K562 (cell line): ENCODE measurements at regions not wholly inside any gene's neighbourhood (a gene's known extent, or its start where the extent isn't known, plus 50 kb on each side); places are given as distances from the start of the nearest gene placed in this dataset.

Experiments used
- ATAC-seq: fragments of 200-7000 bp; cut with Tn5 transposase; 3 replicates; pipeline ENCODE4 v1.9.1; 2020; ENCODE audit warnings: moderate library complexity
- BruUV-seq: library from RNA; stranded (reverse); fragments of 400-500 nt; replicated peaks from 2 replicates; lab custom pipeline; 2021; lab: Mats Ljungman, UMichigan
- CTCF ChIA-PET: fragments of 300-600 bp; formaldehyde crosslinking; extraction: SDS; loops from one replicate; lab custom pipeline; 2021; ENCODE audit warnings: low intra/inter-chr PET ratio; lab: Yijun Ruan, JAX
- POLR2A ChIA-PET: fragments of 300-600, 350-650 bp; sonication (Branson Sonifier 250); formaldehyde crosslinking; extraction: SDS; loops from one replicate; lab custom pipeline; 2021; ENCODE audit warnings: antibody characterized with exemption, inconsistent platforms; lab: Yijun Ruan, JAX
- DNase-seq, 4 experiments: peaks; one replicate each; pipeline versions ENCODE4 v3.0.0 to v3.0.0-alpha.2; 2011 to 2018; ENCODE audit warnings: low spot score in 3 of 4, mixed read lengths in 3 of 4; ENCODE audit errors: extremely low read depth in 1 of 4
- FAIRE-seq: peaks from 2 replicates; lab custom pipeline; 2011; peaks lifted over from hg19 to GRCh38; lab: Jason Lieb, UNC
- H2AFZ ChIP-seq: 2 replicates; pipeline ENCODE4 v1.6.0; 2011; ENCODE audit warnings: low read depth, low read length, control low read depth, inconsistent platforms
- H3K27ac ChIP-seq: fragments of 200-600 bp; 3 replicates; pipeline ENCODE4 v1.8.0; 2011; ENCODE audit warnings: low read depth, mild to moderate bottlenecking, control low read depth, inconsistent platforms, low read length, moderate library complexity, mixed read lengths; ENCODE audit errors: extremely low read depth
- H3K27me3 ChIP-seq, 2 experiments: fragments of 300-600 bp in 1 of 2; 2 replicates in 1 of 2; 3 replicates in 1 of 2; pipeline versions ENCODE4 v1.6.0 to v1.8.0; 2011; ENCODE audit warnings: inconsistent platforms in 2 of 2, low read length in 2 of 2, mild to moderate bottlenecking in 1 of 2, mixed read lengths in 1 of 2, moderate library complexity in 1 of 2; ENCODE audit not compliant: control insufficient read depth in 2 of 2, insufficient read depth in 2 of 2
- H3K36me3 ChIP-seq: fragments of 300-600 bp; 3 replicates; pipeline ENCODE4 v1.8.0; 2011; ENCODE audit warnings: mild to moderate bottlenecking, low read length, inconsistent platforms; ENCODE audit not compliant: control insufficient read depth, insufficient read depth
- H3K4me1 ChIP-seq, 2 experiments: fragments of 200-600 bp in 1 of 2; replicated peaks in 1 of 2; 2 replicates in 1 of 2; 3 replicates in 1 of 2; pipeline versions ENCODE4 v1.5.1 to v1.8.0; 2011; ENCODE audit warnings: inconsistent platforms in 2 of 2, low read length in 2 of 2, mild to moderate bottlenecking in 1 of 2, mixed read lengths in 1 of 2, moderate library complexity in 1 of 2; ENCODE audit not compliant: control insufficient read depth in 2 of 2, insufficient read depth in 2 of 2
- H3K4me2 ChIP-seq: 2 replicates; pipeline ENCODE4 v1.6.1; 2011; ENCODE audit warnings: low read length, control low read depth, inconsistent platforms, mixed read lengths; ENCODE audit not compliant: insufficient read depth
- H3K4me3 ChIP-seq: fragments of 200-600 bp; sonication (generic), shearing (Covaris generic); 2 replicates; pipeline ENCODE4 v1.5.1; 2016; ENCODE audit warnings: control low read depth, inconsistent platforms
- H3K79me2 ChIP-seq: fragments of 200-600 bp; 3 replicates; pipeline ENCODE4 v1.8.0; 2011; ENCODE audit warnings: low read length, inconsistent platforms; ENCODE audit not compliant: control insufficient read depth, insufficient read depth
- H3K9ac ChIP-seq, 2 experiments: 2 replicates each; pipeline versions ENCODE4 v1.6.0 to v1.6.1; 2011; ENCODE audit warnings: low read depth in 2 of 2, low read length in 2 of 2, control low read depth in 1 of 2, inconsistent platforms in 1 of 2, mild to moderate bottlenecking in 1 of 2, mixed read lengths in 1 of 2; ENCODE audit not compliant: insufficient read depth in 1 of 2
- H3K9me1 ChIP-seq: one replicate; pipeline ENCODE4 v1.6.0; 2011; ENCODE audit warnings: inconsistent platforms, mild to moderate bottlenecking, low read length, moderate library complexity; ENCODE audit not compliant: control insufficient read depth, insufficient read depth
- H3K9me3 ChIP-seq: replicated peaks from 2 replicates; pipeline ENCODE4 v1.5.1; 2011; ENCODE audit warnings: low read depth, low read length, inconsistent platforms; ENCODE audit not compliant: control insufficient read depth, insufficient read depth
- H4K20me1 ChIP-seq: replicated peaks from 2 replicates; pipeline ENCODE4 v1.6.1; 2011; ENCODE audit warnings: low read length, inconsistent platforms, mixed read lengths; ENCODE audit not compliant: control insufficient read depth, insufficient read depth
- BMI1 ChIP-seq: fragments of 150-350 bp; IDR thresholded peaks from 2 replicates; pipeline ENCODE4 v1.6.1; 2014; ENCODE audit warnings: low read length
- FOS ChIP-seq: IDR thresholded peaks from 3 replicates; pipeline ENCODE4 v1.6.1; 2011; ENCODE audit not compliant: insufficient read length; ENCODE audit errors: extremely low read depth
- GABPA ChIP-seq: fragments of 200-800 bp; sonication (Bioruptor generic); conservative IDR thresholded peaks from 2 replicates; pipeline ENCODE4 v1.6.1; 2016; ENCODE audit warnings: low read depth, missing genetic modification characterization, missing compliant biosample characterization
- GTF2E2 ChIP-seq: fragments of 200-800 bp; sonication (Bioruptor generic); IDR thresholded peaks from 2 replicates; pipeline ENCODE4 v1.6.1; 2016; ENCODE audit warnings: missing genetic modification characterization, missing compliant biosample characterization
- HLTF ChIP-seq: fragments of 450-650 bp; IDR thresholded peaks from 2 replicates; pipeline ENCODE4 v1.6.1; 2016
- HMGXB4 ChIP-seq: sonication (generic); formaldehyde crosslinking; IDR thresholded peaks from 2 replicates; pipeline ENCODE4 v1.8.1; 2023; ENCODE audit warnings: mild to moderate bottlenecking, missing genetic modification reagents
- KLF6 ChIP-seq: fragments of 250-450 bp; sonication (Bioruptor Pico); IDR thresholded peaks from 2 replicates; pipeline ENCODE4 v1.4.0; 2020; ENCODE audit warnings: mild to moderate bottlenecking, moderate library complexity, borderline replicate concordance
- POLR2H ChIP-seq: IDR thresholded peaks from 2 replicates; pipeline ENCODE4 v1.6.1; 2016; ENCODE audit warnings: missing genetic modification characterization, low read depth, mild to moderate bottlenecking, control low read depth, missing compliant biosample characterization, moderate library complexity
- RBFOX2 ChIP-seq: fragments of 200-400 bp; formaldehyde crosslinking; IDR thresholded peaks from 2 replicates; pipeline ENCODE4 v1.6.1; 2017; ENCODE audit warnings: low read depth, mild to moderate bottlenecking, low read length, moderate library complexity
- RUNX1 ChIP-seq: sonication (generic); IDR thresholded peaks from 2 replicates; pipeline ENCODE4 v1.6.1; 2016; ENCODE audit warnings: antibody characterized with exemption, low read depth
- SMC3 ChIP-seq: conservative IDR thresholded peaks from 2 replicates; pipeline ENCODE4 v1.6.1; 2011; ENCODE audit warnings: low read depth, low read length, improper control_type of control experiment; ENCODE audit not compliant: insufficient read depth
- ZBTB43 ChIP-seq: sonication (generic); formaldehyde crosslinking; IDR thresholded peaks from 2 replicates; pipeline ENCODE4 v1.8.0; 2023; ENCODE audit warnings: mild to moderate bottlenecking, missing genetic modification reagents
- ZBTB5 ChIP-seq: fragments of 450-650 bp; IDR thresholded peaks from 2 replicates; pipeline ENCODE4 v1.6.1; 2017; ENCODE audit warnings: antibody characterized with exemption
- ZC3H11A ChIP-seq: IDR thresholded peaks from 2 replicates; pipeline ENCODE4 v1.6.1; 2012; ENCODE audit warnings: low read depth, low read length, improper control_type of control experiment
- ZNF124 ChIP-seq: sonication (generic); formaldehyde crosslinking; IDR thresholded peaks from 2 replicates; pipeline ENCODE4 v1.8.1; 2022; ENCODE audit warnings: missing genetic modification reagents
- ZNF197 ChIP-seq: fragments of 200-800 bp; sonication (Bioruptor generic); IDR thresholded peaks from 2 replicates; pipeline ENCODE4 v1.6.1; 2016; ENCODE audit warnings: low read depth, missing genetic modification characterization, missing compliant biosample characterization
- ZNF518B ChIP-seq: fragments of 250-450 bp; sonication (Bioruptor Pico); IDR thresholded peaks from 2 replicates; pipeline ENCODE4 v1.5.0; 2021; ENCODE audit warnings: mild to moderate bottlenecking, moderate library complexity
- WGBS: fragments of 100-300 bp; shearing (Covaris generic); methylation state at CpG from one replicate; pipeline ENCODE4 v1.1.6; 2016; ENCODE audit warnings: low coverage, mixed read lengths; ENCODE audit not compliant: insufficient coverage; ENCODE audit errors: missing lambda C conversion rate; 5-methylcytosine and 5-hydroxymethylcytosine counted together
- in situ Hi-C: fragments of 300-500 bp; cut with MboI; formaldehyde crosslinking; loops from 4 replicates; pipeline ENCODE4 v1.15.0; 2018; ENCODE audit warnings: inconsistent platforms, mixed read lengths
- intact Hi-C: fragments of 100-400 bp; cut with micrococcal nuclease; formaldehyde crosslinking; loops from 2 replicates; pipeline ENCODE4 v1.14.2; 2022

DNA sequence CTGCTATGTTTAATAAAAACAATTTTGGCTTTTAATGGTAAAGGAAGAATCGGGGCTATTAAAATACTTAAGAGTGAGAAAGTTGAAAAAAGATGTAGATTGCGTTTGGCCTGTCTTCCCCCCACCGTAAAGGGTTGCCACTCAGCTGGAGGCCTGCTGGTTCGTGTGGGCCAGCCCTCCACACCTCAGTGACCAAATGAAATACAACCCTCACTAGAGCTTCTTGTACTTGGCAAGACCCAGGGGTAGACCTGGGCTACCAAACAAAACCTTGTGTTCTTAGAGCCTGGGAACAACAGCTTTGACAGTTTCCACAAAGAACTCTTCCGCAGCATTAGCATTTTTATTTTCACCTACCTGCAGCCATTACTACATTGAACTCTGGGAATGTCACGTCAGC is 152.8 kb upstream of the PABPC3 start:
- no peak overlapping the region for H3K4me3 ChIP-seq
- H2AFZ ChIP-seq, result no peak overlapping the region
- in situ Hi-C loops (no loop called here), intact Hi-C loops (no loop called here)
- DNase-seq, result no peak
- no peak overlapping the region for H3K4me2 ChIP-seq
- no peak overlapping the region for H3K9ac ChIP-seq
- ChIA-PET POLR2A (no interaction called here), CTCF (no interaction called here)
- H3K27me3 ChIP-seq, result no peaks in the 10 kb centered on the region
- BruUV-seq, result no TSS peak
- no peaks in the 10 kb centered on the region for H3K79me2 ChIP-seq
- no peak overlapping the region for H3K27ac ChIP-seq
- H3K4me1 ChIP-seq, result no peaks in the 10 kb centered on the region
- H3K36me3 ChIP-seq, result no peaks in the 10 kb centered on the region
- no peak for TF ChIP-seq POLR2H (tag)
- TF ChIP-seq FOS, result no peak
- TF ChIP-seq ZNF197 (CRISPR knock-in tag), result no peak
- TF ChIP-seq ZBTB5, result no peak
- no peak for TF ChIP-seq HLTF
- TF ChIP-seq RBFOX2, result no peak
- TF ChIP-seq ZNF124 (CRISPR knock-in tag), result no peak
- TF ChIP-seq GTF2E2 (tag), result no peak
- no peak for TF ChIP-seq HMGXB4
- no peak for TF ChIP-seq RUNX1
- no peak for TF ChIP-seq BMI1
- TF ChIP-seq KLF6 (CRISPR knock-in tag), result no peak
- TF ChIP-seq ZBTB43 (CRISPR knock-in tag), result no peak
- TF ChIP-seq GABPA, result no peak
- TF ChIP-seq SMC3, result no peak
- TF ChIP-seq ZNF518B, result no peak
- no peak for TF ChIP-seq ZC3H11A
- FAIRE-seq, result no peak
- no peaks in the 10 kb centered on the region for H3K9me1 ChIP-seq
- WGBS, result 46% methylated on average over 6 of the region's 6 CpGs
- ATAC-seq, result no peak
- no peaks in the 10 kb centered on the region for H3K9me3 ChIP-seq
- H4K20me1 ChIP-seq, result no peaks in the 10 kb centered on the region
